ENCODE measurements at regions not wholly inside any gene's neighbourhood (a gene's known extent, or its start where the extent isn't known, plus 50 kb on each side); places are given as distances from the start of the nearest gene placed in this dataset.
"Not testable (repeated sequence)": the region's sequence is repeated elsewhere in the genome, so short reads cannot be mapped to it uniquely, and the experiment has no call there.

DNA sequence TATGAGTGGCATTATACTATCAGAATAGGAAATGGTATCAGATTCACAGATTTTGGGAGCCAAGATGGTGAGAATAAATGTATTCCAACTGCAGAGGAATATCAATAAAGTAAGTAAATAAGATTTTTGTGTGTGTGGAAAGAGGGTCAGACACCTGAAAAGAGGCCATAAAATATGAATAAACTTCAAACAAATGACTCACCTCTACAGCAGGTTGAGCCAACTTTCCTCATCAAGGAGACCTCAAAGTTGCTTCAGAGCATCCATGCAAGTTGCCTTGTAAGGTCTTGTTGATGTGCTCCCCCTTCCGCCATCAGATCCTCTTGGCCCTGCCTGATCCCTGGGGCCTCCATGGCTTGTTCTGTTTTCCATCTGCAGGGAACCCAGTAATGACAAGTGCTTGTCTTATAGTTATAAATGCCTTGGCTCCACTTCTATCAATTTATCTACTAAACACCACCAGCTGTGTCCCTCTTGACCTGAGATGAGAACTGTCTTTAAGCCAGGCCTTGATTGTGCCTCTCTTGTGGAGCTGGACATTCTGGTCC, 775.6 kb downstream of the LTN1 start:
- no peak for DNase-seq

DNA sequence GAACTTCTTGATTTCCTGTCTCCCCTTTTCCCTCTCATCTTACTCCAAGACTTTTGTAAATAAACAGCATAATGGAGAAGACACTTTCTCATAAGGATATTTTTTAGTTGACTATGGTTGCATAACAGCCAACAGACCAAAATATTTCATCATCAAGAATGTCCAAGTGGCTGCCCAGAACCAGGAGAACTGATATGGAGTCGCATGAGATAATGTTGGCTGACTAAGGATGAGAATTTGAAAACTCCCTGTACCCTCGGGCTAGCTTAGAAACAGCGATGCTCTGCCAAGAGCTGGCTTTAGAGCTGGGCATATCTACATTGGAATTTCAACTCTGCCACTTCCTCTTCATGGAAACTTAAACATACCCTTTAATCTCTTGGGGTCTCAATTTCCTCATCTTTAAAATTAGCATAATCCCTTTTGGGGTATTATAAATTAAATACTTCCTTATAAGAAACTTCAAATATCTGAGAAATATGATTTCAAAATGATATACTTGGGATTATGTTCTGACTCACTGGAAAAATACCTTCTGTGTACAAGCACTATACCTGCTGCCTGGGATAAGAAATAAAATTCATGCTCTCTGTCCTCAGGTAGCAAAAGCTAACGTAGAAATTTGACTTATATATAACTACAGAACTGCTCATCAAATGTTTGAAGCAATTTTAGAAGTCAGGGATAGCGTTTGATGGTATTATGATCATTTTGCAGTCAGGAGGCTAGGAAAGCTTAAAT, 777.3 kb downstream of the LTN1 start:
- DNase-seq = no peak

DNA sequence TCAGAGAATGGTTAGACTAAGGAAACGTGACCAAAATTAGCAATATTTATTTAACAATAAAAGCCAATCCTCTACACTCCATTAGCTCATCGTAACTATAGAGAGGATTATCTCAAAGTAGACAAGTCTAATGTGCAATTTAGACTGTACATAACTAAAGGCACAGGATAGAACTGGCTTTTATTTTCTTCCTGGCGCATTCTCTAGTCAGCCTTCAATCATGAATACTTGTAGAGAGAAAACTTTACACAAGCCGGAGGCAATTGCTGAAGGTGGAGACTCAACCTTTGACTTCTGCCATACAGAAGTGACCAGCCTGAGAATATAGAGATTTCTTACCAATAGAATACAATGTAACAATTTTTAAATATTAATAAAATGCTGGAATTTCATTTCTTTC, 777.9 kb downstream of the LTN1 start:
- no peak for DNase-seq

DNA sequence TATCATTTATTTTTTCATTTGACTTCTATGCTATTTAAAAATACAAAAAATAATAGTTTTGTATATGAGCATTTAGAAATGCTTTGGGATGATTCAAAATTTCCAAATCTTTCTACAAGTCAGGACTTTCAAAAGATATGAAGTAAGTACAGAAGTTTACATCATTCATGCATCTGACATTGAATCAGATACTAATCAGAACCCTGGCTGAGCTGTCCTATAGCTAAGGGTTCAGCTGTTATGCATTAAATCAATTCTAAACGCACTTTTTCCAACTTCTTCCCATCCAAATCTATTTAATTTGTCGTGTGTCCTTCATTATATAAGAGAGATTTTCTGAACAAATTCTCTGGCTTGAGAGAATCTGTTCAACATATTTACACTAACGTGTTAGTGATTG, 779.4 kb downstream of the LTN1 start:
- DNase-seq = no peak

DNA sequence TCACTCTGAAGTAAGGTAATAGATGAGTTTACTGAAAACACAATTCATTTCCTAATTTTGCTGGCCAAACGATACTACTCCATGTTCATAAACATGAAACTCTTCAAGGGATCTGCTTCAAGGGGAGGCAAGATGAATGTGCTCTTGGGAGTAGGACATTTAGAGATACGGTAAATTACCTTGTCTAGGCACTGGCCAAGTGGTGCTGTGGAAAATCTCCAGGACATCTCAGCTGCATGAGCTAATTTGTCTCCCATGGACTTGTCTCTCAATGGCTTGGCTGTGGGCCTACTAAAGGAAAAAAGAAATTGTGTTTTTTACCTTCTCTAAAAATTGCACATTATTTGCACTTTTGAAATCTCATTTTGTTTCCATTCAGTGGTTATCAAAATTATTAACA, 780.6 kb downstream of the LTN1 start:
- DNase-seq = no peak

DNA sequence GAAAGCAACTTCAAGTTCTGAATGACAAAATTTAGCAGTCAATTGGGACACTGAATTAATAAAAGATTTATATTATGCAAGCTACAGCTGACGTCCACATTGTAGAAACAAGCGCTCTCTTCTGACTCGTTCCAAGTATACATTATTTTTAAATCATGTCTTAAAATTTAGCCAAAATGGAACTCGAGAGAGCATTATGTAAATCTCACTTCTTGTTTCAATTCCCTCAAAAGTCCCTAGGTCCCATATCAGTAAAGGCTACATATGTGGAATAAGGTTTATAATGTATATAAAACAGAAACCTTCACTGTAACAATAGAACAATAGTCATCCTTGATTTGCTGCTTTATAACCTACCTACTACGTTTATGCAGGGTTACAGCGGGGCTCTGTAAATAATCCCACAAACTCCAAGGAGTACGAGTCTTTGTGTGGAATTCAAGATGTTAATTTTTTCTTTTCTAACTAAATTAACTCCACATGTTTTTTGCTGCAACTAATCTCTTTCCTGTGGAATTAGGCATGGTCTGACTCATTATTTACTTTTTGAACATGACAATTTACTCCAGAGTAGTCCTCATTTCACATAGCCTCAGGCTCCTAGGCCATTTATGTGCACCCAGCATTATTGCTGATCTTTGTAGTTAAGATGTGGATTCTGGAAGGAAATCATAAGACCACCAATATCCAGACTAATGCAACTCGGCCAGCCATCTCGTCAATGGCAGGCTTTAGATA, 785.1 kb downstream of the LTN1 start:
- no peak for DNase-seq

DNA sequence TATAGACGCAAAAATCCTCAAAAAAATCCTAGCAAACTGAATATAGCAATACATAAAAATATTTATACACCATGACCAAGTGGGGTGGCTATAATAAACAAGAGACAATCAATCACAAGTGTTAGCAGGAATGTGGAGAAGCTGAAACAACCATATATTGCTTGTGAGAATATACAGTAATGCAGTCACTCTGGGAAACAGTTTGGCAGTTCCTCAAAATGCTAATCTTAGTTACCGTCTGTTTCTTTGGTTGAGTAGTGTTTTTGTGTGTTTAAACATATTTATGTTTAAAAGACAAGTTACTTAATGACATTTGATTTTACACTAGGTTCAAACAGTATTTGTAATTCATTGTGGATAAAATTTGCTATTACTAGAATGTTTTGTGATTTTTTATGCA, 792.0 kb downstream of the LTN1 start:
- no peak for DNase-seq

DNA sequence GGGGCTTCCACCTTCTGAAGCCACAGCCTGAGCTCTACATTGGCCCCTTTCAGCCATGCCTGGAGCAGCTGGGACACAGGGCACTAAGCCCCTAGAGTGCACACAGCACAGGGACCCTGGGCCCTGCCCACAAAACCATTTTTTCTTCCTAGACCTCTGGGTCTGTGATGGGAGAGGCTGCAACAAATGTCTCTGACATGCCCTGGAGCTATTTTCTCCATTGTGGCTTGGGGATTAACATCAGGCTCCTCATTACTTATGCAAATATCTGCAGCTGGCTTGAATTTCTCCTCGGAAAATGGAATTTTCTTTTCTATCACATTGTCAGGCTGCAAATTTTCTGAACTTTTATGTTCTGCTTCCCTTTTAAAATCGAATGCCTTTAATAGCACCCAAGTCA, 795.7 kb downstream of the LTN1 start:
- no peak for DNase-seq

DNA sequence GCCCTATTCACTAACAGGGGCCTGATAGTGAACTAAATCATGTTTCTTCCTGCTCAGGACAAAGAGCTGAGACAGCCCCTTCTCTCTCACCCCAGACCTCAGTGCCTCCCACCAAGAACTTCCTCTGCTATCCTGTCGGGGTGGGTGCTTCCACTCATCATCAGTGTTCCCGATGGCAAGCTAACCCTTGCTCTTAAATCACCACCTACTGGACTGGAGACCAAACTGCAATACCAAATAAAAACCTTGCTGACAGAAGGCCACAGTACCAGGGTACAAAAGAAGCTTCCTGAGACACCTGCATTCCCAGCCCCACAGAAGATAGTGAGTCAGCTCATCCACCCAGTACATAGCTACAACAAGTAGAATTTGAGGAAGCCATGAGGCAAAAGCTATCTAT, 799.5 kb downstream of the LTN1 start:
- no peak for DNase-seq

DNA sequence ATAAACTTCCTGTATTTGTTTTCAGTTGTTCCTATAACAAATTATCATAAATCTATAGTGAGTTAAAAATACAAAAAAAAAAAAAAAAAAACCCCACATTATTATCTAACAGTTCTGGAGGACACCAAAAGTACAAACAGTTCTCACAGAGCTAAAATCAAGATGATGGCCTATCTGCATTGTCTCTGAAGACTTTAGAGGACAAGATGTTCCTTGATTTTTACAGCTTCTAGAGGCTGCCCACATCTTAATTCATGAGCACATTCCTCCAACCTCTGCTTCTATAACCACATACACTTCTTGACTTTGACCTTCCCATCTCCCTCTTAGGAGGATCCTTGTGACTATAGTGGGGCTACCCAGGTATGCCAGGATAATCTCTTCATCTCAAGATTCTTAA, 806.1 kb downstream of the LTN1 start:
- DNase-seq = no peak

DNA sequence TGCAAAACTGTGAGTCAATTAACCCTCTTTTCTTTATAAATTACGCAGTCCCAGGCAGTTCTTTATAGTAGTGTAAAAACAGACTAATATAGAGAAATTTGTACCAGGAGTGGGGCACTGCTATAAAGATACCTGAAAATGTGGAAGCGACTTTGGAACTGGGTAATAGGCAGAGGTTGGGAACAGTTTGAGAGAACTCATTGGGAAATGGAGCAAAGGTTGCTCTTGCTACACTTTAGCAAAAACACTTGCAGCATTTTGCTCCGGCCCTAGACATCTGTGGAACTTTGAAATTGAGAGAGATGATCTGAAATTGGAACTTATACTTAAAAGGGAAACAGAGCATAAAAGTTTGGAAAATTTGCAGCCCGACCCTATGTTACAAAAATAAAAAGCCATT, 810.9 kb downstream of the LTN1 start:
- no peak for DNase-seq

DNA sequence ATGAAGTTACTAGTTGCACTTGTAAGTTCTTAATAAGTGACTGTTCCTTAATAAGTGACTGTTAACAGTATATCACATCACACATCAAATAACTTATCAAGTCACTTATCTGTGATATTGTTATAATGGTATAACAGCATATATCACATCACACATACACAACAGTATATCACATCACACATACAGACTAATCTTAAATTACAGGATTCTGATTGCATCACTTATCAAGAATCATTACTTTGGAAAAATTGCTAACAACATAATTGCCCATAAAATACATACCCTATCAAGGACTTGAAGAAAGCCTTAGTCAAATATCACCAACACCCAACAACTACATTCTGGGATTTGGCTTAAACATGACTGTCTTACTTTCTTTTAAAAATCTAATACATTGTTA, 813.5 kb downstream of the LTN1 start:
- DNase-seq = no peak

DNA sequence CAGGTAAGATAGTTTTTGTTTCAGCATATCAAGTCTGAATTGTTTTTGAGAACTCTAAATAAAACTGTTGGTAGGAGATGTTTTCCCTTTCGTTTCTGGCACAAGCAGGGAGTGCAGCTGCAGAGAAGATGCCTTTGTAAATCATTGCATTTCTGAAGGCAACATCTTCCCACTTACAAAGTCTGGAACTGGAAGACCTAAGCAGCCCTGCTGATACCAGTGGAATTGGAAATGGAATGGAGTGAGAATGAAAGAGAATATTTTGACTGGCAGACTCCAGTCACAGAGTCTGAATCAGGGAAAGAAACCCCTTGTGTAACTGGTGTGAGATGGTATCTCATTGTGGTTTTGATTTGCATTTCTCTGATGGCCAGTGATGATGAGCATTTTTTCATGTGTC, 815.6 kb downstream of the LTN1 start:
- DNase-seq = no peak

DNA sequence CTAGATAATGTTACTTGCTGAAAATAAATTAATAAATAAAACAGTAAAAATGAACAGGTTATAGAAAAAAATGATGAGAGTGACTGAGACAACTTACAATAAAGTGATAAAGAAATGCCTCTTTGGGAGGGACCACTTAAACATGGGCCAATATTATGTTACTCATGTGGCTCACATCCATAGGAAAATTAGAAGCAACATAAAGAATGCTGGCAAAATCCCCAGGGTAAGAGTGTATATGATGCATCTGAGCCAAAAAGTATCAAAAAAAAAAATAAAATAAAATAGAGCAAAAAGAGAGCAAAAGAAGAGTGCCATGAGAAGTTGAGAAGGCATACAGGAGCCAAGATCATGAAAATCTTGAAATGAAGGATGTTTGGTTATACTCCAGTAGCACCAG, 818.0 kb downstream of the LTN1 start:
- DNase-seq = no peak

DNA sequence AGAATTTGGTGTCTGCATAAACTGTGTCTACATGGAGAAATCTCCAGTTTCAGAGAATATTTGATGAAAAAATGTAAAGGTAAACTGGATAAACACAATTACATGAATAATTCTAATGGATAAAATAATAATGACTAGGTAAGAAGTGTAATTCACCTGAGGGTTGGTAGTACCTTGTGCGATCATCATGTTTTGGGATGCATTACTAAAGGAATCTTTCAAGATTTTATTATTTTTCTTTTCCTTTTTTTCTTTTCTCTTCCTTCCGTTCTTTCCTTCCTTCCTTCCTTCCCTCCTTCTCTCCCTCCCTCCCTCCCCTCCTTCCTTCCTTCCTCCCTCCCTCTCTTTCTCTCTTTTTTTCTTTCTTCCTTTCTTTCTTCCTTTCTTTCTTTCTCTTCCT, 818.7 kb downstream of the LTN1 start:
- no peak for DNase-seq

DNA sequence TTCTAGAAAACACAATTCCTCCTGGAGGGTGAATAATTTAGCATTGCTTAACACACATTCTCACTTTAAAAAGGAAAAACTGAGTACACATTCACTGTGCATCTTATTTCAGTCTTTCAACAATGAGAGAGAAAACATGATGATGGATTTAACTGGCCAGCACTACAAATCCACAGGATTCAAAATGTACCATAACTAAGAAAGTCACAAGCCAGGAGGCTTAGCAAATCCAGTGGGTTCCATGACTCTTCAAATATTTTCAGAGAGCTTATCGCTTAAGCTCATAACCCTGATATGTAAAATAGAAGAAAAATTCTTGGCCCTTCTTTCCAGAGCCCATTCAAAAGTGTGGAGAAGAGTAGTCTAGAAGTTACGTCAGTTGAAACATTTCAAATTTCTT, 820.3 kb downstream of the LTN1 start:
- no peak for DNase-seq

DNA sequence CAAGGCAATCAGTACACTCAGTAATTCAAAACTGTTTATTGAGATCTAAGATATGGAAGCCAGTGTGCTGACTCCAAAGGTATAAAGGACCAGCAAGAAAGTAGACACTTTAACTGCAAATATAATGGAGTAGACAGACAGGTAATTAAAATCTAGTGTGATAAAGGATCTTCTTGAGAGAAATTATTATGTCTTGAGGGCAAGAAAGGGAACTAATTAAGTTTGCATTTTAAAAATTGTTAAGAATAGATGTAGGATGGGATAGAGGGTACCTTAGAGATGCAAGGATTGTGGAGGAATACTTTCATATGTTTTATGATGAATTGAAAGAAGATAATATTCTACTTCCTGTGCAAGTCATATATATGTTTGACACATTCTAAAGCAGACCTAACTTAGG, 825.3 kb downstream of the LTN1 start:
- DNase-seq = no peak

DNA sequence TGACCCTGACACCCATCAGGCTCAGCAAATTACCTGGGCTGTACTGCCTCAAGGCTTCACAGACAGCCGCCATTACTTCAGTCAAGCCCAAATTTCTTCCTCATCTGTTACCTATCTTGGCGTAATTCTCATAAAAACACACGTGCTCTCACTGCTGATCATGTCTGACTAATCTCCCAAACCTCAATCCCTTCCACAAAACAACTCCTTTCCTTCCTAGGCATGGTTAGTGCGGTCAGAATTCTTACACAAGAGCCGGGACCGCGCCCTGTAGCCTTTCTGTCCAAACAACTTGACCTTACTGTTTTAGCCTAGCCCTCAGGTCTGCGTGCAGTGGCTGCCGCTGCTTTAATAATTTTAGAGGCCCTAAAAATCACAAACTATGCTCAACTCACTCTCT, 828.2 kb downstream of the LTN1 start:
- DNase-seq = not testable (repeated sequence)

DNA sequence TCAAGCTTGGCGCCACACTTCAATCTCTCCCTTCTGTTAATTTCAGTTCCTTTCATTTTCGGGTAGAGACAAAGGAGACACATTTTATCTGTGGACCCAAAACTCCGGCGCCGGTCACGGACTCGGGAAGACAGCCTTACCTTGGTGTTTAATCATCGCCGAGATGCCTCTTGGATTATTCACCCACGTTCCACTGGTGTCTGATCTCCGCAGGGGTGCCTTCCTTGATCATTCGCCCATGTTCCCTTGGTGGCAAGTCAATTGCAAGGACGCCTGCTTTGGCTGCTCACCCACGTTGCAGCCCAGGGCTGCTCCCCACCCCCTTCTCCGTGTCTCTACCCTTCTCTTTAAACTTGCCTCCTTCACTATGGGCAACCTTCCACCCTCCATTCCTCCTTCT, 830.6 kb downstream of the LTN1 start:
- not testable (repeated sequence) for DNase-seq

DNA sequence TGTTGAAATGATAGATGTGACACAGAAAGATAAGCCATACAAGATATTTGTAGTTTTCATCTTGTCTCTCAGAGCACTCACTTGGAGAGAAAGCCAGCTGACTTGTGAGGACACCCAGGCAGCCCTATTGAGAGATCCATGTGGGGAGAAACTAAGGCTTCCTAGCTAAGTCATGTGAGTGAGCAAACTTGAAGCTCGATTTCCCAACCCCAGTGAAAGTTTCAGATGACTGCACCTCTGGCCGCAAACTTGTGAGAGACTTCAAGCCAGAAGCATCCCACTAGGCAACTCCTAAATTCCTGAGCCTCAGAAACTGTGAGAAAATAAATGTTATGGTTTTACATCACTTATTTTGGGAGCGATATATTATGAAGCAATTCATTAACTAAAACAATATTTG, 832.3 kb downstream of the LTN1 start:
- no peak for DNase-seq

DNA sequence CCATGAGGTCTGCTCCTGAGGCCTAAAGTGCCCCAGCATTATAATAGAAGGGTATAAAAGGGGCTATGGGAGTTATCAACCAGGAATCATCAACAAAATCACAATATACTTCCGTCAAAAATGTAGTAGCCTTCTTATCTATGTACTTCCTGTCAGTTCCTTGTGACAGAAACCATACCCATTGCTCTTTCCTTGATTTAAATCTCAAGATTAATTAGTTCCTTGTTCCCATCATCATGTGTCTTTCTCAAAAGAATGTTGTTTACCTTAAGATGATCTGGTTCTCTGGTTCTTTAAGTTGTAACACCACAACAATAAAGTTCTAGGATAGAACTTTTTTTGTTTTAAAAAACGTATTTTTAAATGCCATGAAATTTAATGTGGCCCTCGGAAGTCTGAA, 833.3 kb downstream of the LTN1 start:
- no peak for DNase-seq

DNA sequence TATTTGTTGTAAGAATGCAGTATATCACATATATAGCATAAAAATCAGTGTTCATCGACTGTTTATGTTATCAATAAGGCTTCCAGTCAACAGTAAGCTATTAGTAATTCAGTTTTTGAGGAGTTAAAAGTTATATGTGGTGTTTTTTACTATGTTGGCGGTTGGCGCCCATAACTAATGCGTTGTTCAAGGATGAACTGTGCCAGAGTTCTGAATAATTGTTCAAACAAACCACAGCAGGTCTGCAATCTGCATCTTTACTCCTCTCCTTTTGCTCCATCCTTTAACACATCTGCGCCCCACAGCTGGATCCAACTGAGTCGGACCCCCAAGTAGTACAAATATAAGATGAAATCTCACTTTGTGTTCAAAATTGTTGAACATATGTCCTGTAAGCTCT, 836.1 kb downstream of the LTN1 start:
- DNase-seq = no peak

DNA sequence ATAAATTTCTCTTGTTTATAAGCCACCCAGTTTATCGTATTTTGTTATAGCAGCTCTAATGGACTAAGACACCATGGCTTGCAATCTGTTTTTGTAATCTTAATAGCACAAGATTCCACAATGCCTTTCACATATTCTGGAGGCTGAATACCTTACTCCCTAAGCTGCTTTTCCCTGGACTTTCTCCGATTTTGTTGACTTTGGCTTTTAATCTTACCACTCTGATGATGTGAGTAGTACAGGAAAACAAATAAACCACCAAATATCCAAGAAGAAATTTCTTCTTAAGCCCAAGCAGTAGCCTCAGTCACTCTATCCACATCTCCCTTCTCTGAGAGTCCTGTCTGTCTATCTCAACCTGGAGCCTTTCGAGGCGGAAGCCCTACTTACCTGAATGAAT, 838.6 kb downstream of the LTN1 start:
- DNase-seq = no peak

DNA sequence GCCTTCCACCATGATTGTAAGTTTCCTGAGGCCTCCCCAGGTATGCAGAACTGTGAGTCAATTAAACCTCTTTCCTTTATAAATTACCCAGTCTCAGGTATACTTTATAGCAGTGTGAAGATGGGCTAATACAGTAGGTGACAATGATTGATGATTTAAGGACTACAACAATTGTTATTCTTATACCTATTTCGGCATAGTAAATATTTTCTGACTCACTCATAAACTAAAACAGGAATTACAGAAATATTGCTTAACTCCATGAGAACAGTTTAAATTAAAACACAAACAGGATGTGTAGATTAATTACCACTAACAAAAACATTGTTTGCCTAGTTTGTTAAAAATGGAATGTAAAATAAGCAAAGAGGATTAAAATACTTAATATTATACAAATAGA, 839.9 kb downstream of the LTN1 start:
- no peak for DNase-seq

DNA sequence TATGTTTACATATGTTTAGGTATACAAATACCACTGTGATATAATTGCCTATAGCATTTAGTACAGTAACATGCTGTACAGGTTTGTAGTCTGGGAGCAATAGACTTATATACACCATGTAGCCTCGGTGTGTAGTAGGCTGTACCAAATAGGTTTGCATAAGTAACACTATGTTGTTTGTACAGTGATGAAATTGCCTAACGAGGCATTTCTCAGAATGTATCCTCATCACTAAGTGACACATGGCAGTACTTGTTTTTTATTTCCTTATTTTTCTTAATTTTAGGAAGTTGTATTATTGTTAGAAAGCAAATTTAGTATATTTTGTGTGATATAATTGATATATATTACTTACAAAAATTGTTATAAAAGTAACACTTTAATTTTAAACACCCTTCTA, 840.9 kb downstream of the LTN1 start:
- DNase-seq = no peak

Measured in activated CD4-positive, alpha-beta T cell treated with anti-CD3 and anti-CD28 coated beads, Interleukin-2, amount 50 U/mL, for 4 hours (primary cell).